Heart left ventricle (tissue), 13 donors: ENCODE measurements at regions not wholly inside any gene's neighbourhood (a gene's known extent, or its start where the extent isn't known, plus 50 kb on each side); places are given as distances from the start of the nearest gene placed in this dataset.

Experiments used
- CTCF ChIP-seq, 12 donors: fragments of 200-600 bp; sonication (generic) in 4 of 12; IDR thresholded peaks; one replicate each; pipeline versions ENCODE4 v1.5.0 to v1.8.0; 2018 to 2022; ENCODE audit warnings: antibody characterized with exemption in 12 of 12, mild to moderate bottlenecking in 5 of 12
- POLR2A ChIP-seq, 2 donors: fragments of 450-650 bp; IDR thresholded peaks; one replicate each; pipeline ENCODE4 v1.6.1; 2017; ENCODE audit warnings: antibody characterized with exemption in 2 of 2, mild to moderate bottlenecking in 2 of 2, moderate library complexity in 2 of 2
- donor health status: ischemic (EF 13 %, LVEDD 7.1; RV severe dilation, severe dysfunction).
- donor health status: DM: no; HTN: yes; CAD: no.
- donor health status: DM: no; HTN: no; CAD: no.
- donor health status: ischemic (EF 25% LVEDD 6.9; RV normal size, moderate dysfunction).
- donor health status: ischemic (EF 25% LVEDD 5.7; RV mildly dilated, moderate dysfunction).
- donor health status: ischemic (EF 35%, LVEDD 5.7; RV mildly dilated, moderate dysfunction).
- donor health status: nonischemic (EF 11% LVEDD 7.7; RV severe dilation, severe dysfunction).
- donor health status: DM: yes; HTN: yes; CAD: no.
- donor health status: PGD.
- donor health status: ischemic (EF 29% LVEDD 5.4; RV normal size, mild dysfunction).
- donor health status: nonischemic (EF 23%, LVEDD 6.1; RV moderate dilation, normal function).

GRCh38 chr13:40172149-40172591 is 494.3 kb downstream of the FOXO1 start:
- TF ChIP-seq POLR2A (IDR thresholded peaks at IDR 0.05): no peak
- no peak for TF ChIP-seq CTCF (IDR thresholded peaks at IDR 0.05)
